ENCODE measurements at regions not wholly inside any gene's neighbourhood (a gene's known extent, or its start where the extent isn't known, plus 50 kb on each side); places are given as distances from the start of the nearest gene placed in this dataset.

DNA sequence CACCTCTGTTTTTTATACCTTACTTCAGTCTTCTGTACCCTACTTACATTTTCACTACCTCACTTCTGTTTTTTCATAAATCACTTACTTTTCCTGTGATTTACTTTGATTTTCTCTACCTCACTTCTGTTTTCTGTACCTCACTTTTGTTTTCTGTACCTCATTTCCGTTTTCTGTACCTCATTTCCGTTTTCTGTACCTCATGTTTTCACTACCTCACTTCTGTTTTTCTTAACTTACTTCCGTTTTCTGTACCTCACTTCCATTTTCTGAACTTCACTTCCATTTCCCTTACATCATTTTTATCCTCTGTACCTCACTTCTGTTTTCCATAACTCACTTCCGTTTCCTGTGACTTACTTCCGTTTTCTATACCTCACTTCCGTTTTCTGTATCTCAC is 492.0 kb upstream of the AKR1E2 start:
- Mint-ChIP-seq H3K27ac (no peak overlapping the region), H3K27me3 (ENCODE audit: low read depth) (no peaks in the 10 kb centered on the region), H3K9me3 (no peaks in the 10 kb centered on the region), H3K4me3 (no peak overlapping the region), H3K4me1 (peaks cover 3 to 15% of the 10 kb centered on the region in 2 experiments; a peak in 3 of 4 replicates), H3K36me3 (ENCODE audit: insufficient read depth in 1 of 3, low read depth in 3 of 3) (no peaks in the 10 kb centered on the region)
- Histone ChIP-seq H3K56ac (ENCODE audit: insufficient read length, low read depth, low read length) (no peak overlapping the region), H3K18ac (ENCODE audit: insufficient read length, low read depth, low read length) (no peak overlapping the region), H2BK15ac (ENCODE audit: low read depth, low read length) (no peak overlapping the region), H2BK12ac (ENCODE audit: insufficient read length, low read depth, low read length) (no peak overlapping the region), H3K23ac (ENCODE audit: insufficient read length, low read depth, low read length) (no peak overlapping the region), H3K79me1 (ENCODE audit: insufficient read depth, low read depth, low read length, poor library complexity, severe bottlenecking) (no peaks in the 10 kb centered on the region), H2BK20ac (ENCODE audit: low read depth, low read length, poor library complexity, severe bottlenecking) (no peak overlapping the region), H4K91ac (ENCODE audit: insufficient read length, low read depth, low read length) (no peak overlapping the region), H2AK5ac (ENCODE audit: insufficient read length, low read length) (no peak overlapping the region), H4K8ac (replicated peaks; ENCODE audit: insufficient read length, low read depth, low read length) (no peak overlapping the region), H3K9ac (ENCODE audit: extremely low read depth, insufficient read length, low read length) (no peak overlapping the region), H3K4me1 (ENCODE audit: insufficient read depth, low read length) (peaks cover 6% of the 10 kb centered on the region; the same call in 1 of the 2 replicates), H2BK5ac (ENCODE audit: insufficient read length, low read length) (no peak overlapping the region), H3K27ac (ENCODE audit: insufficient read length, low read depth, low read length) (no peak overlapping the region), H3K23me2 (ENCODE audit: insufficient read length, low read depth, low read length, poor library complexity, severe bottlenecking) (no peaks in the 10 kb centered on the region), H3K27me3 (ENCODE audit: insufficient read depth, low read length) (no peaks in the 10 kb centered on the region), H3K14ac (ENCODE audit: insufficient read depth, low read length) (no peak overlapping the region), H3K4me2 (ENCODE audit: insufficient read depth, insufficient read length, low read length) (no peak overlapping the region), H2BK120ac (ENCODE audit: low read depth, low read length, poor library complexity, severe bottlenecking) (no peak overlapping the region), H3K9me3 (ENCODE audit: control insufficient read depth, low read depth, low read length) (no peaks in the 10 kb centered on the region), H4K5ac (ENCODE audit: insufficient read length, low read depth, low read length) (no peak overlapping the region), H4K20me1 (ENCODE audit: control insufficient read depth, insufficient read depth, insufficient read length) (no peaks in the 10 kb centered on the region), H3K79me2 (ENCODE audit: insufficient read depth, low read length) (no peaks in the 10 kb centered on the region), H3T11ph (ENCODE audit: low read length) (no peak overlapping the region), H3K4ac (ENCODE audit: low read depth, low read length) (no peak overlapping the region), H2AFZ (ENCODE audit: low read length) (no peak overlapping the region)
- WGBS (ENCODE audit: extremely low coverage, insufficient read length, low lambda C conversion rate): 100% methylated on average over 3 of the region's 6 CpGs
- no peak for TF ChIP-seq CTCF (conservative IDR thresholded peaks at IDR 0.05)
- no peak for DNase-seq
